Neural cell (in vitro differentiated cells): ENCODE measurements at regions not wholly inside any gene's neighbourhood (a gene's known extent, or its start where the extent isn't known, plus 50 kb on each side); places are given as distances from the start of the nearest gene placed in this dataset.

Experiments
- CTCF ChIP-seq: fragments of 450-650 bp; IDR thresholded peaks from 2 replicates; pipeline ENCODE4 v1.5.1; 2014; ENCODE audit warnings: antibody characterized with exemption, mild to moderate bottlenecking, moderate library complexity; ENCODE audit not compliant: poor library complexity, severe bottlenecking
- EP300 ChIP-seq: fragments of 450-650 bp; conservative IDR thresholded peaks from 2 replicates; pipeline ENCODE4 v1.6.1; 2014; ENCODE audit warnings: antibody characterized with exemption, mild to moderate bottlenecking, moderate library complexity; ENCODE audit not compliant: poor library complexity, severe bottlenecking
- EZH2 ChIP-seq: fragments of 200-600, 300-800 bp; shearing (Covaris generic), sonication (generic); IDR thresholded peaks from 2 replicates; pipeline ENCODE4 v1.6.1; 2014; ENCODE audit warnings: antibody characterized with exemption, low read length, borderline replicate concordance, mild to moderate bottlenecking; ENCODE audit not compliant: insufficient read depth, poor library complexity, severe bottlenecking
- POLR2AphosphoS5 ChIP-seq: IDR thresholded peaks from 2 replicates; pipeline ENCODE4 v1.6.1; 2012
- RAD21 ChIP-seq: fragments of 450-650 bp; conservative IDR thresholded peaks from 2 replicates; pipeline ENCODE4 v1.6.1; 2014; ENCODE audit warnings: antibody characterized with exemption, mild to moderate bottlenecking, moderate library complexity
- TAF1 ChIP-seq: IDR thresholded peaks from 2 replicates; pipeline ENCODE4 v1.6.1; 2012; ENCODE audit warnings: low read depth
- TF ChIP-seq, protein P1 (sequence below): IDR thresholded peaks from 2 replicates; pipeline ENCODE4 v1.6.1; 2012; ENCODE audit warnings: borderline replicate concordance

- TF ChIP-seq CTCF (no peak), RAD21 (no peak), EZH2 (no peak), POLR2AphosphoS5 (no peak), EP300 (no peak), TAF1 (no peak)
- TF ChIP-seq, protein P1, sequence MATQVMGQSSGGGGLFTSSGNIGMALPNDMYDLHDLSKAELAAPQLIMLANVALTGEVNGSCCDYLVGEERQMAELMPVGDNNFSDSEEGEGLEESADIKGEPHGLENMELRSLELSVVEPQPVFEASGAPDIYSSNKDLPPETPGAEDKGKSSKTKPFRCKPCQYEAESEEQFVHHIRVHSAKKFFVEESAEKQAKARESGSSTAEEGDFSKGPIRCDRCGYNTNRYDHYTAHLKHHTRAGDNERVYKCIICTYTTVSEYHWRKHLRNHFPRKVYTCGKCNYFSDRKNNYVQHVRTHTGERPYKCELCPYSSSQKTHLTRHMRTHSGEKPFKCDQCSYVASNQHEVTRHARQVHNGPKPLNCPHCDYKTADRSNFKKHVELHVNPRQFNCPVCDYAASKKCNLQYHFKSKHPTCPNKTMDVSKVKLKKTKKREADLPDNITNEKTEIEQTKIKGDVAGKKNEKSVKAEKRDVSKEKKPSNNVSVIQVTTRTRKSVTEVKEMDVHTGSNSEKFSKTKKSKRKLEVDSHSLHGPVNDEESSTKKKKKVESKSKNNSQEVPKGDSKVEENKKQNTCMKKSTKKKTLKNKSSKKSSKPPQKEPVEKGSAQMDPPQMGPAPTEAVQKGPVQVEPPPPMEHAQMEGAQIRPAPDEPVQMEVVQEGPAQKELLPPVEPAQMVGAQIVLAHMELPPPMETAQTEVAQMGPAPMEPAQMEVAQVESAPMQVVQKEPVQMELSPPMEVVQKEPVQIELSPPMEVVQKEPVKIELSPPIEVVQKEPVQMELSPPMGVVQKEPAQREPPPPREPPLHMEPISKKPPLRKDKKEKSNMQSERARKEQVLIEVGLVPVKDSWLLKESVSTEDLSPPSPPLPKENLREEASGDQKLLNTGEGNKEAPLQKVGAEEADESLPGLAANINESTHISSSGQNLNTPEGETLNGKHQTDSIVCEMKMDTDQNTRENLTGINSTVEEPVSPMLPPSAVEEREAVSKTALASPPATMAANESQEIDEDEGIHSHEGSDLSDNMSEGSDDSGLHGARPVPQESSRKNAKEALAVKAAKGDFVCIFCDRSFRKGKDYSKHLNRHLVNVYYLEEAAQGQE: no peak
Measured at GRCh38 chr1:82844447-82844846, 1043.7 kb downstream of the ADGRL2 start.
